Activated gamma-delta T cell treated with anti-CD3 and anti-CD28 coated beads, Interleukin-2, amount 50 U/mL, for 16 hours (primary cell): ENCODE measurements at regions not wholly inside any gene's neighbourhood (a gene's known extent, or its start where the extent isn't known, plus 50 kb on each side); places are given as distances from the start of the nearest gene placed in this dataset.

Experiments used
- DNase-seq: peaks from one replicate; pipeline ENCODE4 v3.0.0-alpha.2; 2020; ENCODE audit warnings: low read depth

GRCh38 chr16:51731160-51731559 lies 580.1 kb upstream of the SALL1 start:
- DNase-seq = no peak

DNA sequence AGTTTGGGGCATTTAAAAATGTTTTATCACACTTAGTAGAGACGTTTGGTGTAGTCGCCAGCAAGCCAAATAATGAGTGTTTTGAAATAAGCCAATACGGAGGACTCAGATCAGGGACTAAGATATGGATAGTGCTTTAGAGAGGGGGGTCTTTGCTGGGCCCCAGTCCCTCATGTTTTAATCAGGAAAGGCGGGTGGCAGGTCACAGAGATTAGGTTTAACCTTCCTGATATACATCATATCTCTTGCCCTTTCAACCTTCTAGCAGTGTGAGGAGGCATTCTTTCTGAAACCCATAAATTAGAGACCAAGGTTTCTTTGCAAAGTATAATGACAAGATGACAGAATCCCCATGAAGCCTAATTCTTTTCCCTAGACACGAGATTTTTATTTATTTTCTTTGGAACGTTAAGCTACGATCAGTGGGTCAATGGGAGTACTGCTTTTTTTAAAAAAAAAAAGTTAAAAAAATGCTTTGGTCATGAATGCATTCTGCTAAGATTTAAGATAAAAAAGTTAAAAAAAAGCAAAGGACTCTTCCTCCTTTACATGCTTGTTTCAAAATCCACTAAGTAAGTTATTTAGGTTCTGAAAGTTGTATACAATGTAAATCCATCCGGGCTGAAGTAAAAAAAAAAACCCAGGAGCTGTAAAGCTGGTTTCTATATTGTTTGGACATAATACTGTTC lies 572.1 kb upstream of the SALL1 start:
- no peak for DNase-seq

DNA sequence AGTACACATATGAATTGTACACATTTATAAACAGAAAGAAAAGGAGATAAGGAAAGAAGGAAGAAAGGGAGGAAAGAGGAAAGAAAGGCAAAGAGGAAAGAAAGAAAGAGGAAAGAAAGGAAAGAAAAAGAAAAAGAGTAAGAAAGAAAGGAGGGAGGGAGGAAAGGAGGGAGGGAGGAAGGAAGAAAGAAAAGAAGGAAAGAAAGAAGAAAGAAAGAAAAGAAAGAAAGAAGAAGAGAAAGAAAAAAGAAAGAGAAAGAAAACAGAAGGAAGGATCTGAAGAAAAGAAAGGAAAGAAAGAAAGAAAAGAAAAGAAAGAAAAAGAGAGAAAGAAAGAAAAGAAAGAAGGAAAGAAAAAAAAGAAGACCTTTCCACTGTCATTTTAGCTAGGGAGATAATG lies 571.4 kb upstream of the SALL1 start:
- no peak for DNase-seq

DNA sequence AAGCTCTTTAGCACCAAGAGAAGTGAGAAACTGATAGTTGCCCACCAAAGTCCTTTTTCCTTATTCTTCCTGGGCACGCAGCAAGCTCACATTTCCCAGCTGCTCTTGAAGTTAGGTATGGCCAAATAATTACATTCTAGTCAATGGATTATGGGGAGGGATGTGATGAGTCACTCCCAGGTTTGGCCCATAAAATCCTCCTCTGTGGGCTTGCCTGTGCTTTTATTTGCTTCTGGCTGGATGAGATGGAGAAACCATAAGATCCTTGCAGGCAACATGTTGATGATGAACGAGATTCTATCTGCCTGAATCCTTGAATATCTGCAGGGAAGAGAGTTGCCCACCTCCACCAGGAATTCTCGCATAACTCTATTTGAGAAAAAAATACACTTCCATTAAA lies 568.3 kb upstream of the SALL1 start:
- no peak for DNase-seq

DNA sequence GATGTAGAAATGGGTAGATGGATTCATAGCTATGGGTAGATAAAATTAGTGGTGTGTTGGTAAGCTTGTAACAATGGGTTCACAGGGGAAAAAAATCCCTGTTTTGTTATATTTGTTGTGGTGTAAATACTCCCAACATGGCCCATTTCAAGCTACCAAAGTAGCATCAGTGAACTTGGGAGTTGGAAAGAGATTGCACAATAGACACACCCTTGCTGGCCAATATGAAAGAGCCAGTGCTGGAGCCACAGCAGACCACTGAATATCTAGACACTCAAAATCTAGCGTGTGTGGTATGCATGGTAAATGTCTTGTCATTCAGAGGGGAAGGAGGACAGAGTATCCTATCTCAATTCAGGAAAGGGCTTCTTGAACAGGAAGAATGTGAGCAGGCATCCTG lies 565.1 kb upstream of the SALL1 start:
- DNase-seq = no peak

GRCh38 chr16:51713502-51713901 lies 562.4 kb upstream of the SALL1 start:
- no peak for DNase-seq

GRCh38 chr16:51710905-51711563 lies 560.0 kb upstream of the SALL1 start:
- no peak for DNase-seq

GRCh38 chr16:51710186-51710585 lies 559.1 kb upstream of the SALL1 start:
- DNase-seq = no peak

GRCh38 chr16:51708861-51709260 lies 557.8 kb upstream of the SALL1 start:
- DNase-seq = no peak

- no peak for DNase-seq
Measured at GRCh38 chr16:51707666-51708065, 556.6 kb upstream of the SALL1 start.

GRCh38 chr16:51705142-51705541 lies 554.1 kb upstream of the SALL1 start:
- DNase-seq = no peak

- no peak for DNase-seq
Measured at GRCh38 chr16:51701025-51701424, 550.0 kb upstream of the SALL1 start.

- DNase-seq = no peak
Measured at GRCh38 chr16:51699686-51700396, 548.8 kb upstream of the SALL1 start.

DNA sequence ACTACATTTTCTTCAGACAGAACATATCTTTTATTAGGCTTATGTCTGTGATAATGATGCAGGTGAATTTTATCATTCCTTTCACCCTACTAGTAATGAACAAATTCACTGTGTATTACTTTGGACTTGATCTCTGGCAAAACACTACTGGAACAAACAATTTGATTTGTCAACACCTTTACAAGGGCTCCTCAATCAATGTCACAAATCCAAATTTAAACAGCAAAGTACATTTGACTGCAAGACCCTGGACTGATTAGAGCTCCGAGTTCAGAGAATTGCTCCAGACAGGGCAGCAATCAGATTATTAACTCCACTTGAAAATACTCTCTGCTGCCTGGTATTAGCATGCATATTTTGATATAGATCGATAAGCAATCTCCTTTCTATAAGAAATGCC lies 547.6 kb upstream of the SALL1 start:
- no peak for DNase-seq

DNA sequence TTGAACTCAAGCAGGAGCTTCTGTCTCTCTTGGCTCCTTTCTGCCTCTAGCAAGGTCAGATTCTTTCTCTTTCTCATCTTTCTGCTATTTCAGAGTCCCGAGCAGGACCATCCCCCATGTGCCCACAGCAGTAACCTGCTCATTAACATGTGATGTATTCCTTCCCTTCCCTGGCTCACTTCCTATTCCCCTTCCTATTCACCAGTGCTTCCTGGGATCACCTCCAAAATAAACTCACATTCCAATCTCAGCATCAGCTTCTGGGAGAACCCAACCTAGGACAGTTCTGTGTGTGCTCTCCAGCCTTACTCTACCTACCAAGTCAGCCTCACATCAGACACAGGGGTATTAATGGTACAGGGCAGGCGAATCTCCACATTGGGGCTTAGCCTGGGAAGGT lies 546.4 kb upstream of the SALL1 start:
- DNase-seq = no peak

DNA sequence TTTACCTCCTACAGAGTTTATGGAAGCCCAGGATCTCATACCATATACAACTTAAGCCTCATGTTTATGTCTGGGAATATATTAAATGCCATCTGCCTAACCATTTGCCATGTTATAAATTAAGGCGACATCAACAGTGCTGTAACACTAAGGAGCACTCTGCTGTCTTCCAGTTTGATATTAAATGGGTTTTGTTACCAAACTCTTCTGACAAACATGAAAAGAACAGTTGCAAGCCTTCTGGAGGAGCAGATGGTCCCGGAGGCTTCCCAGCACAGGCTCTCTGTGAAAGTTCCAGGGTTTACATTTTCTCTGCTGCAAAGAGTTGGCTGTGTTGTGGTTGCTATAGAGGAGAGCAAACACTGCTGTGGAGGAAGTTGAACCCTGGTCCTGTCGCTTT lies 545.3 kb upstream of the SALL1 start:
- DNase-seq = no peak

DNA sequence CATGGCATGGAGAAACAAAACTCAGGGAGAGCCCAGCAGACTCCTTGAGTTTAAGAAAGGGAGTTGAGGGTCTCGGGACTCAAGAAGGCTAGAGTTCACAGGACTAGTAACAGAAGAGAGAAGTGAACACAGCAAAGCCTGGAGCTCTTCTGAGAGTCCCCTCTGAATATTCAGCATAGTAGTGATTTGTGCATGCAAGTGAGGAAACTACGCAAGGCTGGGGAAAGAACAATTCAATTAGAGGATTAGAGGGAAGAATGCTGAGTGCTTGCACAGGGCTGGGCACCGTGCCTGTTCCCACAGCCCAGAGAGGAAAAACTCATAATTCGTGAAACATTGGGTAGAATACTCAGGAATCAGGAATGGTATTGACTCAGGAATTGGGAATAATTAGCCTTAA lies 540.0 kb upstream of the SALL1 start:
- DNase-seq = no peak

- DNase-seq = no peak
Measured at GRCh38 chr16:51685498-51685897, 534.4 kb upstream of the SALL1 start.

DNA sequence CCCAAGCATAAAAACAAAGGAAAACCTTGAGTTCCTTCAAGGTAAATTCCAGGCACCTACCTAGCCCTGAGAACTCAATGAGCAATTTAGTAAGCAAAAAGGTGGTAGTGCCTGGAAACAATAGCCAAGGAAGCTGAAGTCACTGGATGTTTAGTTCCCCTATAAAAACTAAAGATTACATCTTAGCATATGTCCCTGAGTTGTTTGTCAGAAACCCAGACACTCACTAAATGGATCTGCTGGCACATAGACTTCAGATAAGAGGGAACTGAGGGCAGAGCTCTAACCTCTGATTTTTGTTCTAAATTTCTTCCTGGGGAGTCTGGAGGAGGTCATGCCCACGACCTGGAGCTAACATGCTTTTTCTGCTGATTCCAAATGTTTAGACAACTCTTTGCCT lies 532.8 kb upstream of the SALL1 start:
- no peak for DNase-seq

GRCh38 chr16:51682905-51683304 lies 531.8 kb upstream of the SALL1 start:
- DNase-seq = no peak

DNA sequence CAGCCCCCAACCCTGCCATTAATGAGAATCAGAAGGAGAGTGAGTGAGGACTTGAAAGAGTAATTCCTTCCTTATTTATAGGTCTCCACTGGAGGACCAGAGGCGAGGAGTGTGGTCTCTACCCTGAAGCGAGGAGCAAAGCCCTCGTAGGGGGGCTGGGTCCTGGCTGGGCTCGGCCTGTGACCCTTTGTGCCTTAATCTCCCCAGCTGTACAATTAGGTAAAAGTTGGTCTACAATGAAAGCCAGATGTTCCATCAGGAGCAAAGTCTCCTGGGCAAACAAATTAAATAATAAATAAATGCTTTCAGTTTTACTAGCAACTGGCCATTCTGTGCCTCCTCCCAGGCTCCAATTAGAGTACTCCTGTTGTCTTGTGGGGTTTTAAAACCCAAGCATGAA lies 523.5 kb upstream of the SALL1 start:
- no peak for DNase-seq

DNA sequence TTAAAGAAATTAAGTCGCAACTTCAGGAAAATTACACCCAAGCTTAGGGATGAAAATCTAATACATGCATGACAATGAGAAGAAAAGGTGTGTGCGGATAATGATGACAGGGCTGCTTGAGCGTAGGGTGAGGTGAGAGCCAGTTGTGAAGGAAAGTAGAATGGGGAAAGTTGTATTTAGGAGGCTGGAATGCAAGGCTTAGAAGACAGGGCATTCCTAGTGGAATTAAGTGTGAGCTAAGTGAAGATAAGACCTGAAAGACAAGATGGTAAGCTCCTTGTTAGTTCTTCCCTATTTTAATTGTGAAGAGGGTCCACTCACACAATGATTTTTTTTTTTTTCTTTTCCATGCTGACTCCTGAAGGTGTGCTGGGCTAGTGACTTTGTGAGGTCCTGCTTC lies 519.5 kb upstream of the SALL1 start:
- no peak for DNase-seq

- DNase-seq = no peak
Measured at GRCh38 chr16:51666821-51667220, 515.8 kb upstream of the SALL1 start.

- DNase-seq = no peak
Measured at GRCh38 chr16:51666074-51666473, 515.0 kb upstream of the SALL1 start.
